KMS-11 (cell line): ENCODE measurements at regions not wholly inside any gene's neighbourhood (a gene's known extent, or its start where the extent isn't known, plus 50 kb on each side); places are given as distances from the start of the nearest gene placed in this dataset.

Experiments
- H2AFZ ChIP-seq: fragments of 200-600 bp; sonication (generic); 2 replicates; pipeline ENCODE4 v1.6.1; 2016; ENCODE audit warnings: antibody characterized with exemption, mixed run types, low read depth
- H3K27ac ChIP-seq: fragments of 200-600 bp; sonication (generic); 2 replicates; pipeline ENCODE4 v1.6.1; 2016; ENCODE audit warnings: mild to moderate bottlenecking, mixed run types
- H3K27me3 ChIP-seq: fragments of 200-600 bp; sonication (generic); 2 replicates; pipeline ENCODE4 v1.6.1; 2017; ENCODE audit warnings: mild to moderate bottlenecking, low read depth, mixed run types, moderate library complexity; ENCODE audit not compliant: insufficient read depth
- H3K36me3 ChIP-seq: fragments of 200-600 bp; sonication (generic); 2 replicates; pipeline ENCODE4 v1.6.1; 2017; ENCODE audit warnings: mild to moderate bottlenecking, mixed run types; ENCODE audit not compliant: insufficient read depth
- H3K4me1 ChIP-seq: fragments of 200-600 bp; sonication (generic); 2 replicates; pipeline ENCODE4 v1.6.1; 2016; ENCODE audit warnings: mild to moderate bottlenecking, low read depth, mixed run types; ENCODE audit not compliant: poor library complexity, severe bottlenecking
- H3K4me2 ChIP-seq: fragments of 200-600 bp; sonication (generic); 2 replicates; pipeline ENCODE4 v1.7.0; 2016; ENCODE audit warnings: mild to moderate bottlenecking, mixed run types
- H3K4me3 ChIP-seq: fragments of 200-600 bp; sonication (generic); IDR thresholded peaks from 2 replicates; pipeline ENCODE4 v1.6.1; 2017; ENCODE audit warnings: low read depth, low read length, mixed read lengths; ENCODE audit not compliant: insufficient read depth
- H3K79me2 ChIP-seq: fragments of 200-600 bp; sonication (generic); 2 replicates; pipeline ENCODE4 v1.6.1; 2016; ENCODE audit warnings: low read depth, mixed run types; ENCODE audit not compliant: insufficient read depth
- H3K9ac ChIP-seq: fragments of 200-600 bp; sonication (generic); 2 replicates; pipeline ENCODE4 v1.6.1; 2016; ENCODE audit warnings: mild to moderate bottlenecking, mixed run types
- H4K20me1 ChIP-seq: fragments of 200-600 bp; sonication (generic); 2 replicates; pipeline ENCODE4 v1.6.1; 2016; ENCODE audit warnings: mild to moderate bottlenecking, mixed run types; ENCODE audit not compliant: insufficient read depth
- TF ChIP-seq, protein P1 (sequence below): fragments of 200-600 bp; sonication (generic); conservative IDR thresholded peaks from 2 replicates; pipeline ENCODE4 v1.6.1; 2017; ENCODE audit warnings: low read depth, mild to moderate bottlenecking, antibody characterized with exemption, low read length, moderate library complexity, mixed read lengths

DNA sequence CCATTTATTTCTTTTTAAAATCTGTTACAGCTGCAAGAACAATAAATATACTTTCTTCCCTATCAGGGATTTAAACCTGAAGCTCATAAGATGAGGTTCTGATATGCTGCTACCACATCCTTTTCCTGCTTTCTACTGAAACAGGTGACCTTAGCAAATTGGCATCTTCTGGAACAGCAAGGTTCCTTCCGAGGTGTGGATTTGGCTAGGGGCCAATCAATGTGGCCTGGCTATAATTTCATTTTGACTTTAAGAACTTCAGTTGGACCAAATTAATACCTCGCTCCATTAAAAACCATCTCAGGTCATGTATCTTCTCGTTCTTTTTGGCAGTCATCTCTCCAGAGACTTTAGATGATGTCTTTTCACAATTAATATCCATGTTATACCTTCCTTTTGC is 53.4 kb upstream of the C3orf80 start:
- H4K20me1 ChIP-seq, result no peaks in the 10 kb centered on the region
- H2AFZ ChIP-seq, result no peak overlapping the region
- no peaks in the 10 kb centered on the region for H3K79me2 ChIP-seq
- H3K27ac ChIP-seq, result no peak overlapping the region
- no peak overlapping the region for H3K9ac ChIP-seq
- H3K27me3 ChIP-seq, result no peaks in the 10 kb centered on the region
- no peaks in the 10 kb centered on the region for H3K4me1 ChIP-seq
- no peak overlapping the region for H3K4me2 ChIP-seq
- TF ChIP-seq, protein P1, sequence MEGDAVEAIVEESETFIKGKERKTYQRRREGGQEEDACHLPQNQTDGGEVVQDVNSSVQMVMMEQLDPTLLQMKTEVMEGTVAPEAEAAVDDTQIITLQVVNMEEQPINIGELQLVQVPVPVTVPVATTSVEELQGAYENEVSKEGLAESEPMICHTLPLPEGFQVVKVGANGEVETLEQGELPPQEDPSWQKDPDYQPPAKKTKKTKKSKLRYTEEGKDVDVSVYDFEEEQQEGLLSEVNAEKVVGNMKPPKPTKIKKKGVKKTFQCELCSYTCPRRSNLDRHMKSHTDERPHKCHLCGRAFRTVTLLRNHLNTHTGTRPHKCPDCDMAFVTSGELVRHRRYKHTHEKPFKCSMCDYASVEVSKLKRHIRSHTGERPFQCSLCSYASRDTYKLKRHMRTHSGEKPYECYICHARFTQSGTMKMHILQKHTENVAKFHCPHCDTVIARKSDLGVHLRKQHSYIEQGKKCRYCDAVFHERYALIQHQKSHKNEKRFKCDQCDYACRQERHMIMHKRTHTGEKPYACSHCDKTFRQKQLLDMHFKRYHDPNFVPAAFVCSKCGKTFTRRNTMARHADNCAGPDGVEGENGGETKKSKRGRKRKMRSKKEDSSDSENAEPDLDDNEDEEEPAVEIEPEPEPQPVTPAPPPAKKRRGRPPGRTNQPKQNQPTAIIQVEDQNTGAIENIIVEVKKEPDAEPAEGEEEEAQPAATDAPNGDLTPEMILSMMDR, result no peak
- no peaks in the 10 kb centered on the region for H3K36me3 ChIP-seq
- H3K4me3 ChIP-seq, result no peak overlapping the region

DNA sequence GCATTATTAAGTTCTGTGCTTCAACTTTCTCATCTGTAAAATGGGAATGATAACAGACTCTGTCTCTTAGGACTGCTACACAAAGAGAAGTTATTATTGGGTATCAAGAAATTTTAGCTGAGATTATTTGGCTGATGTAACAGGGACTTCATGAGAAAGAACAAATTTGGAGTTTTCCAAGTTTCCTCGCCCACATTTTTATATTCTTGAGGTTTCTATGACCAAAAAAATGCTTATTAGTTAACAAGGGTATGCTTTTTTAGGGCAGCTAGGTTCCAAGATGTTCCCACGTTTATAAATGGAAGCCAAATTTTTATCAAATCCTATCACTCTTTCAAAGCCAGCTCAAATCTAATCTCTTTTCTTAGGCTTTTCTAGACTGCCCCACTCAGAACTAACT is 50.6 kb upstream of the C3orf80 start:
- no peaks in the 10 kb centered on the region for H3K36me3 ChIP-seq
- H3K4me1 ChIP-seq, result no peaks in the 10 kb centered on the region
- H3K4me2 ChIP-seq, result no peak overlapping the region
- no peaks in the 10 kb centered on the region for H4K20me1 ChIP-seq
- TF ChIP-seq, protein P1, result no peak
- no peaks in the 10 kb centered on the region for H3K27me3 ChIP-seq
- no peak overlapping the region for H2AFZ ChIP-seq
- no peaks in the 10 kb centered on the region for H3K79me2 ChIP-seq
- H3K4me3 ChIP-seq, result no peak overlapping the region
- H3K9ac ChIP-seq, result no peak overlapping the region
- H3K27ac ChIP-seq, result no peak overlapping the region
